HG02642 (cell line): ENCODE measurements at regions not wholly inside any gene's neighbourhood (a gene's known extent, or its start where the extent isn't known, plus 50 kb on each side); places are given as distances from the start of the nearest gene placed in this dataset.

Experiments used
- ATAC-seq: cut with Tn5 transposase; IDR thresholded peaks from one replicate; pipeline ENCODE4 v1.9.1; 2021; ENCODE audit warnings: mild to moderate bottlenecking; ENCODE audit not compliant: unreplicated experiment, poor library complexity

DNA sequence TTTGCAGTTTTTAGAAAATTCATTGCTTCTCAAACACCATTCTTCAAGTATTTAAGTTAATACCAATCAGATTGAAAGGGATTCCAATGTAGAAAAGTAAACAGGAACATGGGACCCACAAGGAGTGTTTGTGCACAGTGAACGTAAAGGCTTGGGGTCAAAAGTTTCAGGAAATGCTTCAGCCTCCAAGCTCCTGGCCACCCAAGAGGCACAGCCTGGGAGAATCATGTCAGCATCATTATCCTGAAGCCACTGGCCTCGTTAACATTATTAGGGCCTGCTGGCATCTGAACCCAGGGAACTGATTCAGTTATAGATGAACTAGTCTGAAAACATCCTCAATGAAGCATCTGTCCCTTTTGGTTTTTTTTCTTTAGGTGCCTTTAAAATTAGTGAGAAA, 122.9 kb downstream of the NXNL2 start:
- no peak for ATAC-seq

DNA sequence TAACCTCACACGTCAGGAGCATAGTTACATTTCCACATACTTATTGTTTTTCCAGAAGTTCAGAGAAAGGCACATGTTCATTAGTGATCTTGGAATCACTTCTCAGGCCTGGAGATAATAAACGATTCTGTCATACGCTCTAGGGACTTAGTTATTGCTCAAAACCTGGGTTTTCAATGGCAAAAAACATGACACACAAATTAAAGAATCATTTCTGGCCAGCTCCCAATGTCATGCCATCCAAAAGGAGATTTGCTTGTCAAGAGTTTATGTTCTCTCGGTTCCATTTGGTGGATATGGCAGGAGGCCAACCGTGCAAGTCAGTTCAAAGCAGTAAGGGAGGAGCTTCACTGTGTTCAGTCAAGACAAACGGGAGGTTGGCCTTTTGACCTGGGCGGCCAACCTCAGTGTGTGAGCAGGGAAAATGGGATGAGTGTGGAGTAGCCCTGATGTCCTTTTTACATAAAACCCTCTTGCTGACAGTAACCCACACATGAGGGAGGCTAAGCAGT, 123.4 kb downstream of the NXNL2 start:
- ATAC-seq, result no peak

DNA sequence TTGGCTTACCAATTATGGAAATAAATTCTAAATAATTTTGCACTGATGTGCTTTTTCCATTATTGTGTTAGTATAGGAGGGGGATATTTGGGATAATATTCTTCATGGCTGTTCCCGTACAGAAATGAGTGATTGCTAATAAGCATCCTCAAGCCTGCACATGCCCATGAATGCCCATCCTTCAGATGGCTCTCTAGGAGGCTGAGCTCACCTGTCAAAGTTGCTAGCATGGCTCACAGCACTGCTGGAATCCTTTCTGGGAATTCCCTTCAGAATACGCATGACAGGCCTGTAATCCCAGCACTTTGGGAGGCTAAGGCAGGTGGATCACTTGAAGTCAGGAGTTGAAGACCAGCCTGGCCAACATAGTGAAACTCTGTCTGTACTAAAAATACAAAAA, 124.1 kb downstream of the NXNL2 start:
- no peak for ATAC-seq

DNA sequence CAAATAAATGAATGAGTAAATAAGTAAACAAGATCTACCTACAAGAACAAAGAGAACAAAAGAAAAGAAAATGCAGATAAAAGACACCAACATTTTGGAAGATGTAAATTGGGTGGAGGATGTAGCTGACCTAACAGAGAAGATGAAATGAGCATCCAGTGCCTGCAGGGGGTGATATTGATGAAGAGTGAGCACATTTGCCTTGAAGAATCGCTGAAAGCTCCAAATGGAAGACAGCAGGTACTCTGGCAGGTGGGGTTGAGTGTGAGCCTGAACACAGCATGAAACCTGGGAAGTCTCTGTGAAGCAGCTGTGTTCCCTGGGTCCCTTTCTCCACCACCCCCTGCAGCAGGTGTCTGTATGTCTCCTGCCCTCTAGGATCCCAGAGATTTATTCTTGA, 125.6 kb downstream of the NXNL2 start:
- ATAC-seq, result no peak

DNA sequence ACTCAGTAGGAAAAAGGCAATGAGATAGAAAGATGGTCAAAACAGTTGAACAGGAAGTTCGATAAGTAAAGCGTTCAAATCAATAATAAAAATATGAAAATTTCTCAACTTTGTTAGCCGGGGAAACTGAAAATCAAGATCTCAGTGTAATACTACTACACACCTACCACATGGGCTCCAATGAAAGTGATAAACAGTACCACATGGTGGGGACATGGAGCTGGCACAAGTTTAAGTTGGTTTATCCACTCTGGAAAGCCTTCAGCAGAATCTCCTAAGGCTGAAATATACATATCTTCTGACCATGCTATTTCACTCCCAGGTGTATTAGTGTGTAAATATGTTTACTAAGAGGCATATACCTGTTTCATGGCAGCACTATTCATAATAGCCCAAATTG, 126.8 kb downstream of the NXNL2 start:
- ATAC-seq, result no peak

DNA sequence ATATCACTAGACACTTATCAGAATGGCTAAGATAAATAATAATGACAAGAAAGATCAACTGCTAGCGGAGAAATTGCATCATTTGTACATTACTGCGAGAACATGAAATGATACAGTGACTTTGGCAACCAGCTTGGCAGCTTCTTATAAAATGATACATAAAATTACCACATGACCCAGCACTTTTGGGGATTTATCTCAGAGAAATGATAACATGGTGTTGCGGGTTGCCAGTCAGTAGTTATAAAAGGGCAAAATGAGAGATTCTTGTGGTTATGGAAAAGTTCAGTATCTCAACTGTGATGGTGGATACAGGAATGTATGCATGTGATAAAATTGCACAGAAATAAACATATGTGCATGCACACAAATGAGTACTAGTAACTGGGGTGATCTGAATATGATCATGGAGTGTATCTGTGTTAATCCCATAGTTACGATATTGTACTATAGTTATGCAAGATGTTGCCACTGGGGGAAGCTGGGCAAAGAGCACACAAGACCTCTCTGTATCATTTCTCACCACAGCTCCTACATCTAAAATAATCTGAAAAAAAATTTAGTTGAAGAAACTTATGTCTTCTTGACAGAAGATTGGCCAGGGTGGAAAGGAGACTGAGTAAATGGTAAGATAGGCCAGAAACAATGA, 128.9 kb downstream of the NXNL2 start:
- no peak for ATAC-seq

DNA sequence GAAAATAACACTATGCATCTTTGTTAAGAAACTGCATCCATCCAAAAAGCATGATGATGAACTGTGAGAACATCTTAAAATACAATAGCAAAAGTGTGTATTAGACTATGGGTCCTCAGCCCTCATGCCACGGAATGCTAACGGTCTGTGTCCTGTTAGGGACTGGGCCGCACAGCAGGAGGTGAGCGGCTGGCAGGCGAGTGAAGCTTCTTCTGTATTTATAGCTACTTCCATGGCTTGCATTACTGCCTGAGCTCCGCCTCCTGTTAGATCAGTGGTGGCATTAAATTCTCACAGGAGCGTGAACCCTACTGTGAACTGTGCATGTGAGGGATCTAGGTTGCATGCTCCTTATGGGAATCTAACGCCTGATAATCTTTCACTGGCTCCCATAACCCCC, 129.8 kb downstream of the NXNL2 start:
- ATAC-seq, result no peak

DNA sequence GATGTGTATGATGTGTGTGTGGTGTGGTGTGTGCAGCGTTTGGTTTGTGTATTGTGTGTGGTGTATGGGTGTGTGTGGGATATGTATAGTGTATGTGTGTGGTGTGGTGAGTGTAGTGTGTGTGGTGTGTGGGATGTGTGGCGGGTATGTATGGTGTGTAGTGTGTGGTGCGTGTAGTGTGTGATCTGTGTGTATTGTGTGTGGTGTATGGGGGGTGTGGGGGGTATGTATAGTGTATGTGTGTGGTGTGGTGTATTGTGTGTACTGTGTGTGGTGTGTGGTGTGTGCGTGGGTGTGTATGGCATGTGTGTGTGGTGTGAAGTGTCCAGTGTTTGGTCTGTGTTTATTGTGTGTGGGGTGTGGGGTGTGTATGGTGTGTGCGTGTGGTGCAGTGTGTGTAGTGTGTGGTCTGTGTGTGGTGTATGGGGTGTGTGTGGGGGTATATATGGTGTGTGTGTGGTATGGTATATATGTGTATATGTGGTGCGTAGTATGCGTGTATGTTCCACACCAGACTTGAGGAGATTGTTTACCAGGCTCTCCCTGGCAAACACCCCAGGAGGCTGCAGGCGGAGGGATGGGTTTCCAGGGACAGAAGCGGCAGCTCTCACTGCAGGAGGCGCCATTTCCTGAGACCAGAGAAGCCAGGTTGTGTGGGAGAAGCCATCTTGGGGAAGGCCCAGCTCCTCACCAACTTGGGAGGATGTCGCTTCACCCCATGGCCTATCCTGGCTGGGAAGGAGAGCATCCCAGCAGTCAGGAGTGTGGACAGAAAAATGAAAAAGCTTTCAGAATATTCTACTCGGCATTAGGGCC, 138.1 kb downstream of the NXNL2 start:
- no peak for ATAC-seq

DNA sequence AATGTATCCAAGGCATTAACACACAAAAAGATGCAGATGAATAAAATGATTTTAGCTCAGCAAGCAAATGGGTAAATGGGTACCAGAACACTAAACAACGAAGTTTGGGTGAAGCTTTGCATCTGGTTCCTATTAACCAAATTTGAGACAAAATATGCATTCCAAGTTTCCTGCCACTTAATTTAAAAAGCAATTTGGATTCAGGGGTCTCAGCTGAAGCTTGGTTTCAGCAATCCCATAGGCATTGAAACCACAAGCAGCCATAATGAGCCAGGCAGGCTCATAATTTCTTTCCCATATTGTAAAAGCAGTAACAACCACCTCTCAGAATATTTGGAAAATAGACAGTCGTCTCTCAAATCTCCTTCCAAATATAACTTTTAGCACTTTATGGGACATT, 138.9 kb downstream of the NXNL2 start:
- ATAC-seq, result no peak

DNA sequence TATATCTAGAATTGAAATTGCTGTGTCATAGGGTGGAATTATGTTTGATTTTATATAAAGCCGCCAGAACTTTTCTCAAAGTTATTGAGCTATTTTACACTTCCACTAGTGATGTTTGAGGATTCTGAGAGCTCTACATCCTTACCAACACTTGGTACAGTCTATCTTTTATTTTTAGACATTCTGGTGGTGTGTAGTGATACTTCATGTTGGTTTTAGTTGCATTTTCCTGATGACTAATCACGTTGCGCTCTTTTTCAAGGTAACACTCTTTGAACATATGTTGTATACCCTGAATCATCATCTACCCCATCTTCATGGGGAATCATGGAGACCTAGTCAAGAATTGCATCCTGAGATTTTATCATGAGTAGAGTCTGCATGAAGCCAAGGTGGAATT, 141.7 kb downstream of the NXNL2 start:
- no peak for ATAC-seq

DNA sequence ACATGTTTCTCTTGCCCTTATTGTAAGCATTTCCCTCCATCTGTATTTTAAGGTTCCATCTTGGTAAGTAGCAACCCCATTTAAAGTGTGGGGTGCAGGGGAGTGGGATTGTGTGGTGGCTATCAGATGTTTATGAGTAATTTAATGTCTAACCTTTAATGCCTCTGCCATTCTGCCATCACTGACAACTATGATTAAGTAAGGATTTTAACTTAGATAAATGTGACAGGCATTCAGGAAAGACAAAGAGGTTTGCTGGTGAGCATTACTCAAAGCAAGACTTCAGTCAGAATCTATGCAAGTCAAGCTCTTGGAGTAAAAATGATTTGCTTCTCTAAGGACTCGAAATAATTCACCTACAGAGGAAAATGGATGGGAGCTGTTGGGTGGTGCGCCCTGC, 143.0 kb downstream of the NXNL2 start:
- no peak for ATAC-seq

DNA sequence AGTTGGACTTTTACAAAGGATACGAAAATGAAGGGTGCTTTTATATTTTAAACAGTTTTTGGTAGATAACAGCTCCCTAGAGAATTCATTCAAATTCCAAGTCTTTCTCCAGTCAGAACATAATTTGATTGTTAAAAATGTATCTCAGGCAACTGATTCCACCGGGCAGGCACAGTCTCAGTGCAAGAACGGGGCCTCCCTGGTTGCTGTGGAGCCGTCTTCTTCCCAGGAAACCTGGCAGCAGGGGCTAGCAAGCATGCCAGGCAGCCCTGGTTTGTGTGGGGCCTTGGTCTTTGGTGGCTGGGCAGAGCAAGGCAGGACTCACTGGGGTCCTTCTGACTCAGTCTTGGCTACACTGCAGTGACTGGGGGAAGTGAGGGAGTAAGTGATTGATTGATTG, 143.5 kb downstream of the NXNL2 start:
- no peak for ATAC-seq

DNA sequence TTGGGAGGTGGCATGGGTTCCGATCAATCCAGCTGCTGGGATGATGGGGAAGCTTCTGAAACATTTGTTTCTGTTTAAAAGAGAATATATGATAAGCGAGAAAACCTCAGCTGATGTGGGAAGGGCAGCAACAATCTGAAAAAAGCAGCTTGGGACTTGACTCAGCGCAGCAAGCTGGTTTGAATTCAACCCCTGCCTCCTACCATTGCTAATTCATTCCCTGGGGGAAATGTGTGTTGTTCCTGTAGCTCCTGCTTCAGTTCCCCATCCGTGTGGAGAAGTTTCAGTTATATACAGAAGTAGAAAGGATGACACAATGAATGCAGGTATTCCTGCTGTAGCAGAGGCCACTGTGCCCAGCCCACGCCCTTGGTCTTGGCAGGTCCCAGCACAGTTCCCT, 145.1 kb downstream of the NXNL2 start:
- ATAC-seq, result no peak

DNA sequence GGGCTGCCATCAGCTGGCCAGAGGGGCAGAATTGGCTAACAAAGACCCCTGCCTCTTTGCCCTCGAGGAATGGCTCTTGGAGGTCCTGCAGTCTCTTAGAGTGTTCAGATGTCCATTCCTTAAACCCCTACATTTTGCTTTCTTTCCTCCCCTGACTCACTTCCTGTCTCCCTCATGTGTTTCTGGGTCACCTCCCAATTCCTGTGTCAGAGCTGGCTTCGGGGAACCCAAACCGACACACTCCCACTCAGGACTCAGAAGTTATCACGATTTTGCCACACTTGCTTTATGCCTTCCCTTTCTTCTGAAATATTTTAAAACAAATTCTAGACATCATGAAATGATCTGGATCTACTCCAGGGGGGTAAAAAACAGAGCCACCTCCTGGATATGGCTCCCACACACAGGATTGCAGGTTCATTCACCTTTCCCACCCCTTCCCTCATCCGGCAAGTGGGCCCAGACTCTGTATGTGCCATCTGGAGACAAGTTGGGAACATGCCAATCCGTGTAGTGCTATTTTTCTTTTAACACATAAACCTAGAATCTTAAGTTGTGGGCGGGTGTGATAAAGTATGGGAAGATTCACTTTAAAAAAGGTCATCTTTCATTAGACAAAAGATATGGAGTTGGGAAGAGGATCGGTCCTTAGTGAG, 145.7 kb downstream of the NXNL2 start:
- no peak for ATAC-seq

DNA sequence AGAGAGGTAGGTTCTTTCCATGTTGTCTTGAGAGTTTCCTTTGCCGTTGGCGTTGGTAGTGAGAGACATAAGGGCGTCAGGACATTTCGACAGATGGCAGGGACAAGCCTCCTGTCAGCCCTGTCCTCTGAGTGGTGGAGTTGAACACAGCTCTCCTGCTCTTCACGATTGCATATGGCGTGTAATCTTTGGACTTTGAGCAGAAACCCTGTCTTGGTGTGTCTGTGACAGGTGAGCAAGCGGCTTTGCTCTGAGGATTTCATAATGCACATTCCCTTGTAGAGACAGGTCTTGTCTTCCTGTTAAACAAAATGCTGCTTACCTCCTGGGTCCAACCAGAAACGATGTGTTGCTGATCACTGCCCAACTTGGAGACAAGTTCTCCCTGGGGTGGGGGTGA, 146.5 kb downstream of the NXNL2 start:
- no peak for ATAC-seq

DNA sequence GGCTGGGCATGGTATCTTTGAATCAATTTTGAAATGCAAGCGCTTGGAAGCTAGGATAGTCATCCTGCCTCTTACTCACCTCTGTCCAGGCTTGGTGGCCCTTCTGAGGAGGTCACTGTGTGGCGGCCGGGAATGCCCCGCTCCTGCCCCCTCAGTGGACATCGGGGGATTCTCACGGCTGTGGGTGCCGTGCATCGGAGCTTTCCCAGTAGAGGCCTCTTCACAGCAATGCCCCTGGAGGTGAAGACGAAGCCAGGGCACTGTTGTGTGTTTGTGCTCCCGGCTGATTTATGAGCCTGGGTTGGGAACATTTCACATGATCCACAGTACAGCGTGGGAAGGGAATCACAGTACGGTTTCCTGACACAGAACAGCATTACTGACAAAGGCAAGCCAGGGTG, 147.5 kb downstream of the NXNL2 start:
- ATAC-seq, result no peak

DNA sequence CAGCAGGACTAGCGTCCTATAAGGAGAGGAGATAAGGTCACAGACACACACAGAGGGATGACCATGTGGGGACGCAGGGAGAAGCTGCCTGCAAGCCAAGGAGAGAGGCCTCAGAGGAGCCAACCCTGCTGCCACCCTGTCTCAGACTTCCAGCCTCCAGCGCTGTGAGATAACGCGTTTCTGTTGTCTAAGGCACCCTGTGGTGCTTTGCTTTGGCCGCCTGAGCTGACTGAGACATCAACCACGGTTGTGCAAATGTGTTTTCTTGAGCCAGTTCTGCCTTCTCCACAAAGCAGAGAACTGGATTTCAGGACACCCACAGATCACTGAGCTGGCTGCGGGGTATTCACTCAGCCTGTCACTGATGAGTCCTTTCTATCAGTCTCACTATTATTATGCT, 149.1 kb downstream of the NXNL2 start:
- no peak for ATAC-seq

DNA sequence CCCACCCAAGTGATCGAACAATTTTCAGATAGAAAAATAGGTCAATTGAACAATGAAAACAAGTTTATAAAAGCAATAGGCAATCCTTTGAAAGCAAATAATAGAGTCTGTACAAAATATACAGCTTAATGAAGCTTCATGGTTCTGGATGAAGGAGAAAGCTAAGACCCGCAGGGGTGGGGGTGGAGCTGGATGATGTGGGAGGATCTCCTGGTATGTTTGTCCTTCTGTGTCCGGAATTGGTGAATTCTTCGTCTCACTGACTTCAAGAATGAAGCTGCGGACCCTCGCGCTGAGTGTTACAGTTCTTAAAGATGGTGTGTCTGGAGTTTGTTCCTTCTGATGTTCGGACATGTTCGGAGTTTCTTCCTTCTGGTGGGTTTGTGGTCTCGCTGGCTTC, 149.9 kb downstream of the NXNL2 start:
- ATAC-seq, result no peak

DNA sequence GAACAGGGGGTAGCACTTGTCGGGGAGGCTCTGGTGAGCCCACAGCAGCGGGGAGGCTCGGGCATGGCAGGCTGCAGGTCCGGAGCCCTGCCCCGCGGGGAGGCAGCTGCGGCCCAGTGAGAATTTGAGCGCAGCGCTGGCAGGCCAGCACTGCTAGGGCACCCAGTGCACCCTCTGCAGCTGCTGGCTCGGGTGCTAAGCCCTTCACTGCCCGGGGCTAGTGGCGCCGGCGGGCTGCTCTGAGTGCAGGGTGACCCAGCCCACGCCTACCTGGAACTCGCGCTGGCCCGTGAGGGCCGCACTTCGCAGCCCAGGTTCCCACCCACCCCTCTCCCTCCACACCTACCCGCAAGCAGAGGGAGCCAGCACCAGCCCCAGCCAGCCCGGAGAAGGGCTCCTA, 151.0 kb downstream of the NXNL2 start:
- no peak for ATAC-seq

DNA sequence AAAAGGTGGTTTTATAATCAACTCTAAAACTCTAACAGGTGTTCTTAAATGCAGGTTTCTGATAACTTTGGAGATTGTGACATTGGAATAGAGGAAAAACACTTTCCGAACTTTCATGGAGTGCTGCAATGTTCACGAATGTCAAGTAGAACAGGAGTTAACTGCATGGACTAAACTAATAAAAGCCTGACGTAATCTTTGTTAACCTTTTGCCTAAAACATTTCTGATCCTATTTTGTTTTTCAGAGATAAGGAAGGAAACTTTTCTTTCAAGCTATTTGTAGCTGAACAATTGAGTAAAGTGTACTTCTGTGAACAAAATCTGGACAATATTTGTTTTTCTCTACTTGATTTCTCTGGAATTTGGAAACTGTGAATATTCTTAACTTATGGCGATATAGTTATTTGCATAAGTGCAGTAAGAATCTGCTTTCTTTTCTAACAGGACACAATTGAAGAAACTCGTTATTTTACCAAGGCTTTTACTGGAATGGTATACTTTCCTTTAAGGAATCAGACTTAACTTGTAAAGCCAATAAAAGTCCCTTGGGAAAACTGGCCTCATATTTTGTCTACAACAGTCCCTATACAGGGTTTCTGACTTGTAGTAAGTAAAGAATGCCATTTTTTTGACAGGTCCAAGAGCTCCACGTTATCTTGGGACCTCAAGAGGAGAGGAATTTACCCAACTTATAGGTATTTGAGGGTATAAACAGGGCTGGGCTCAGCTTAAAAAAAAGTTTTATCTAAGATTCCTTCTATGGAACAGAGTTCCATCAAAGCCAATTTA, 154.7 kb downstream of the NXNL2 start:
- ATAC-seq, result no peak

DNA sequence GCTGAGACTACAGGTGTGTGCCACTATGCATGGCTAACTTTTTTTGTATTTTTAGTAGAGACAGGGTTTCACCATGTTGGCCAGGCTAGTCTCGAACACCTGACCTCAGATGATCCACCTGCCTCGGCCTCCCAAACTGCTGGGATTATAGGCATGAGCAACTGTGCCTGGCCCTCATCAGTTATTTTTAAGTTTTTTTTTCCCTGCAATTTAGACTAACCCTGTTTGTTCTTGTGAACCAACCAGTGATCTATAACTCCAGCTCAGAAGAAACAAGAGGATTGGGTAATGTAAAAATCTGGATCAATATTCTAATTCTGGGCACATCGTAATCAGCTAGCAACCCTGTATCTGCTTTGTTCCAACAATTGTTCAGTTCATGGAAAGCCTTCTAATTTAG, 155.7 kb downstream of the NXNL2 start:
- no peak for ATAC-seq
